NCI-H1048 (cell line): ENCODE measurements at regions not wholly inside any gene's neighbourhood (a gene's known extent, or its start where the extent isn't known, plus 50 kb on each side); places are given as distances from the start of the nearest gene placed in this dataset.

Source experiments
- DNase-seq: peaks from one replicate; lab custom pipeline; 2025; lab: John Stamatoyannopoulos, UW

- DNase-seq: no peak
These were observed 590.8 kb downstream of the SPRY1 start for GRCh38 chr4:123987408-123987807.

- DNase-seq: no peak
These were observed 593.8 kb downstream of the SPRY1 start for GRCh38 chr4:123990310-123990870.

GRCh38 chr4:123994917-123995316, 598.3 kb downstream of the SPRY1 start:
- no peak for DNase-seq

- DNase-seq: no peak
These were observed 599.3 kb downstream of the SPRY1 start for GRCh38 chr4:123995936-123996335.

GRCh38 chr4:123996718-123997510, 600.3 kb downstream of the SPRY1 start:
- DNase-seq: no peak

GRCh38 chr4:123997776-123998449, 601.3 kb downstream of the SPRY1 start:
- no peak for DNase-seq

GRCh38 chr4:124000233-124000632, 603.6 kb downstream of the SPRY1 start:
- no peak for DNase-seq

GRCh38 chr4:124015766-124016165, 619.2 kb downstream of the SPRY1 start:
- no peak for DNase-seq

GRCh38 chr4:124017185-124017785, 620.7 kb downstream of the SPRY1 start:
- no peak for DNase-seq

- DNase-seq: no peak
These were observed 622.1 kb downstream of the SPRY1 start for GRCh38 chr4:124018383-124019317.

- DNase-seq: no peak
These were observed 623.4 kb downstream of the SPRY1 start for GRCh38 chr4:124019749-124020549.

GRCh38 chr4:124025000-124025399, 628.4 kb downstream of the SPRY1 start:
- DNase-seq: no peak

GRCh38 chr4:124025428-124025827, 628.8 kb downstream of the SPRY1 start:
- no peak for DNase-seq

GRCh38 chr4:124028182-124028581, 631.6 kb downstream of the SPRY1 start:
- DNase-seq: no peak

GRCh38 chr4:124030147-124030546, 633.6 kb downstream of the SPRY1 start:
- DNase-seq: no peak

- DNase-seq: no peak
These were observed 635.4 kb downstream of the SPRY1 start for GRCh38 chr4:124032035-124032434.

- DNase-seq: no peak
These were observed 638.9 kb downstream of the SPRY1 start for GRCh38 chr4:124035364-124036041.

- no peak for DNase-seq
These were observed 640.6 kb downstream of the SPRY1 start for GRCh38 chr4:124037236-124037635.

- DNase-seq: no peak
These were observed 647.7 kb downstream of the SPRY1 start for GRCh38 chr4:124044330-124044729.

GRCh38 chr4:124044867-124045266, 648.3 kb downstream of the SPRY1 start:
- DNase-seq: no peak
